ENCODE measurements at regions not wholly inside any gene's neighbourhood (a gene's known extent, or its start where the extent isn't known, plus 50 kb on each side); places are given as distances from the start of the nearest gene placed in this dataset.
"Not testable (repeated sequence)": the region's sequence is repeated elsewhere in the genome, so short reads cannot be mapped to it uniquely, and the experiment has no call there.

DNA sequence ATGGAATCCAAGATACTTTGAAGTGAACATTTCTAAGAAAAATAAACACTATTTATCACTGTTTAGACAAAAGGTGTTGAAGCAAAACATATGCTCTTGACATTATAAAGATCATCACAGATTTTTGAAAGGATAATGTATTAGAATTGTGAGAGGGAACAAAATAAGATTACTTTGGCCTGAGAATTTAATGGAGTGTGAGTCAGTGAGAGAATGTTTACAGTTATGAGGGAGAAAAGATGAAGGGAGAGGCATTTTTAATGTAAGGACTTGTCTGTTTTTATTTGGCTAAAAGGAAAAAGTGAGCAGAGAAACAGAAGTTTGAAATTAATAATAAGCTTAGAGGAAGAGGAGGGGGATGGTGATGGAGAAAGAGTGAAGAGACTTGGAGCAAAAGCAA lies 1010.1 kb downstream of the EFNA5 start:
- DNase-seq = no peak

DNA sequence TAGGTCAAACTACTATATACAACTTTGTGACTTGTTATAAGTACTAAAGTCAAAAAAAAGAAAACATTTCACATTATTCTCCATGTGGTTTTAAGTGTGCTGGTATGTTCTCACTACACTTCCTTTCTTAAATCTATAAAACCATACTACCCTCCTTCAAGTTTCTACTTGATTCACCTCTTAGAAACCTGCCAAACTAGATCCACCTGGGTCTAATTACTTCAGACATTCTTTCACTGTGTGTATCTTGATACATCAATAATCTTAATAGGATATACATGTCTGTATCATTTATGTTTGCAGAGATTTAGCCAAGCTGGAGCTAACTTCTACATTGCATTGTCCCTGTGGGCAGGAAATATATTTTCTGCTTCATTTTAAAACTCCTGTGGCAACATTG lies 1012.6 kb downstream of the EFNA5 start:
- DNase-seq = no peak

DNA sequence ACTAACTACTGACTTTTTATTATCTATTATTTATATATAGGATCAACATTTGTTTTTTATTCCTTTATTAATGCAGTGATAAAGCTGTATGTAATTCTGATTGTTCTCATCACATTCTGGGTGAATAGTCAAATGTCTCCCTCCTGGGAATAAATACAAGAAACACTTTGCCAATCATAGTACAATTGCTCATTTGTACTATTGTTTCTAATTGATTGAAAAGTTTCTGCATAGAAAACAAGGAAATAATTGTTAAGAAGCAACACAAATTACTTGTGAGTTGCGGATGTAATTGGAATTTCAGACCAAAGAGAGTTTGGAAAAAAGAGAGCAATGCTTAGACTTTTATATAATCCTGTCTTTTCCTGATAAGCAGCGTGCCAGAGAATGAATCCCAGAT lies 1013.9 kb downstream of the EFNA5 start:
- no peak for DNase-seq

DNA sequence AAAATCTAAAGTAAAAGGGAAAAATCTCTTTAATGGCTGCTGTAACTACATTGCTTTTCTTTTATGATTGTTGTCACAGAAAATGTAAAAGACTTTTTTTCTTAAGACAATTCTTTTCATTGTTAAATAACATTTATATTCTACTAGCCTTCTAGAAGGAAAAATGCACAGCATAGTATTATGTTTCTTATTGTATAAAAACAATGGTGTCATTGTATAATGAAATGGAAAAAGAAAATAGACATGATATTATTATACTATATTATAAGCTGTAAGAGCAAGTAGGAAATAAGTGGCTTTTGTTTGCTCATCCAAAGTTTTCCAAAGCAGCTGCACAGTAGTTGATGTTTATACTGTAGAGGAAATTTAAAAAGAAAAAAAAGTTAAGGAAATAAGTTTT lies 1021.7 kb downstream of the EFNA5 start:
- no peak for DNase-seq

DNA sequence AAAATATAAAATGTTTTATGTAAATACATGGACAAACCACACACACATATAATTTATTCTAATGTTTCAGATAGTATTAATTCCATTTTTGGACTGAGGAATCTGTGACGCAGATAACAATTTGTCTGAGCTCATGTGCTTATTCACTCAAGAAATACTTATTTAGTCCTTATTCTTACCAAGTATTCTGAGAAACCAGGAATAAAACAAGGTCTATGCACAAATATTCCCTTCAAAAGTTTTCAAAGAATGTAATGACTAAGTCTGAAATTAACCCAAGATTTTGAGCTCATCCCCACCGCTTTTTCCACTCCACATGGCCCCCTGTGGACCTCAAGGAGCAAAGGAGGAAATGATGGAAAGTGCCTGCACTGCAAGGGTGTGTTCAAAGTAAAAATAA lies 1022.3 kb downstream of the EFNA5 start:
- DNase-seq = no peak

DNA sequence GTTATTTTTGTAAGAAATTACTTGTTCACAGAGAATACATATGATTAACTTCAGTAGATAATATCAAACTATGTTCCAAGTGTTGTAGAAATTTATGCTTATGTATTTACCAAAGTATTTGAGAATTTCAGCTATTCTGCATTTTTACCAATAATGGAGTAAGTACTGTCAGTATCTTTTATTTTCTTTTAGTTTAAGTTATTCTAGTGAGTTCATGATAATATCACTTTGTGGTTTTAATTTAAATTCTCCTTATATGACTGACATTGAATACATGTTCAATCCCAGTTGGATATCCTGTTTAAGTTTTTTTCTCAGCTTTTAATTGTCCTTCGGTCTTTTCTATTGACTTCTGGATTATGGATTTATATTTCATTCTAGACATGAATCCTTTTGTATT lies 1024.6 kb downstream of the EFNA5 start:
- DNase-seq = no peak

DNA sequence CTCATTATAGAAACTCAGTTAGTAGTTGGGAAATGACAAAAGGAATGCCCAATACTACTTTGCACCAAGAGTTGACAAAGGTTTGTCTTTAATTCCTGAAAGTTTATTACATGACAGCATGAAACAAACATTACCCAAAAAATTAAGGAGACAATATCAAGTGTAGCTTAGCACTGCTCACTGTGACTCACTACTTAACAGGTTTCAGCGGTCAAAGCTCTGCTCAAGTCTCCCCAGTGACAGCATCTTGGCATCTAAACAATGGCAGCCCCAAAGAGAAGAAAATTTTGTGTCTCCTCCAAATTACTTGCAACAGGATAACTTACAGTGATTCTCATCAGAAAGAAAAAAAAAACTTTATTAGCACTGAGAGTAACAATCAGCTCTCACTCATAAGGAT lies 1030.2 kb downstream of the EFNA5 start:
- DNase-seq = no peak

DNA sequence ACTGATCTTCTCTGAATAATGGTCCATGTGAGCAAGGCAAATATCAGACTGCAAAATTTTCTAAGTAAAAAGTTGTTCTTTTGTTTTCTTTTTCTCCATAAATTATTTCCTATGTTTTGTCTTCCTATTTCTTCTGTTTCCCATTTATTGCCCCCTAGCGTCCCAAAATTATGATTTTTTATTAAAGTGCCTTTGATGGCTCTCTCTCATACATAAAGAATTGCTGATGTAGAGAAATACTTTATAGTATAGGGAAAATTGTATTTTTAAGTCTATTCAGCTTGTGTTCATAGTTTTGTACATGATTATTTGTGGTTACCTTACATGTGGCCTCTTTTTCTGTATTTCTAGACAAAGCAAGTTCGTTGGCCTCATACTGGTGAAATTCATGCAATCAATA lies 1031.2 kb downstream of the EFNA5 start:
- DNase-seq = no peak

DNA sequence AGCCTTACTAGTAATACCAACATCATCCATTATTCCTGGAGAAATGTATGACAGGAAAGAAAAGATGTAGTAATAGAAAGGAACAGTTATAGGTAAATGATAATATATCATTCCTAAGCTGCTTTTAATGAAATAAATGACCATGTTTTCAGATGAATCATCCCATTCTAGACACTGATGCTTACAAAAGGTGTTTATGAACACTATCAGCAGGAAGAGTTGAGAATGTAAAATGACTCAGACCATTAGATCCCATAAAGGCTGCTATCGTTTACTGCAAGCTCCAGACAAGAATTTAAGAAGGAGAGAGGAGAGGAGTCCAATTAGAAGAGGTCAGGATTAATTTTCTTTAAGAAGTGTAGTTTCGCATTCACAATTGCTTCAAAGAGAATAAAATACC lies 1033.5 kb downstream of the EFNA5 start:
- no peak for DNase-seq

DNA sequence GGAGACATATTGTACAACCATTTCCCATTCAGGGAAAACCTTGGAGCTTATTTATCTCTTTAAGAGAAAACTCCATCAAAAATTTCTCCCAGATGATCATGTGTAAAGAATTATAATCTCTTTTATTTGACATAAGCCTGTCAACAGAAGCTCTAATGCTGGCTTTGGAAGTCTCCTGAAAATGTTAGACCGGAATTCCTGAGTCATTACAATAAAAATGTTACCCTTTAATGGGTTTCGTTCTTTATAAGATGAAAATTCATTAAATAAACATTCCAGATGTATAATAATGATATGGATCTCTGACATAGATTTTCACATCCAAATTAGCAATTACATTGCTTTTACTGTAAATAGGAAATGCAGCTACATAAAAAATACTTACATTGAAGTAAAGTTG lies 1036.4 kb downstream of the EFNA5 start:
- no peak for DNase-seq

DNA sequence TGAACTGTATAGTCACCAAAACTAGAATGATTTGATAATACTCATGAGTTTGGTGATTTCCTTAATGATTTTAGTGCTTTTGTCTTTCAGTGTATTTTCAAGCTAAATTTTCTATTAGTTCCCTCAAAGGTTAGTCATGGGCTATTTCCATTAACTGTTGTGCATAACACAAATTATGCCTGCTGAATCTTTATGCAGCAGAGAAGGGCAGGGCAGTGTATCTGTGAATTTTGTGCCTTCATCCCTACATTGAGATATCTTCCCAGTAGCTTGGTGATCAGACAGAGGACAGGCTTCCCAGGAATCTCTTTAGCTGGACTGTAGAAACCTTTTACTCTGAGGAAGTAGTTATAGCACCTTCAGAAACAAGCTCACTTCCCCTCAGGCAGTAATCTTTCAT lies 1036.9 kb downstream of the EFNA5 start:
- no peak for DNase-seq

DNA sequence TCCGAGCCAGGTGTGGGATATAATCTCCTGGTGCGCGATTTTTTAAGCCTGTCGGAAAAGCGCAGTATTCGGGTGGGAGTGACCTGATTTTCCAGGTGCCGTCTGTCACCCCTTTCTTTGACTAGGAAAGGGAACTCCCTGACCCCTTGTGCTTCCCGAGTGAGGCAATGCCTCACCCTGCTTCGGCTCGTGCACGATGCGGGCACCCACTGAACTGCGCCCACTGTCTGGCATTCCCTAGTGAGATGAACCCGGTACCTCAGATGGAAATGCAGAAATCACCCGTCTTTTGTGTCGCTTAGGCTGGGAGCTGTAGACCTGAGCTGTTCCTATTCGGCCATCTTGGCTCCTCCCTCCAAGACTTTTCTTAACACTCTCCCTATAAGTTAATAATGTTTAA lies 1042.3 kb downstream of the EFNA5 start:
- not testable (repeated sequence) for DNase-seq

DNA sequence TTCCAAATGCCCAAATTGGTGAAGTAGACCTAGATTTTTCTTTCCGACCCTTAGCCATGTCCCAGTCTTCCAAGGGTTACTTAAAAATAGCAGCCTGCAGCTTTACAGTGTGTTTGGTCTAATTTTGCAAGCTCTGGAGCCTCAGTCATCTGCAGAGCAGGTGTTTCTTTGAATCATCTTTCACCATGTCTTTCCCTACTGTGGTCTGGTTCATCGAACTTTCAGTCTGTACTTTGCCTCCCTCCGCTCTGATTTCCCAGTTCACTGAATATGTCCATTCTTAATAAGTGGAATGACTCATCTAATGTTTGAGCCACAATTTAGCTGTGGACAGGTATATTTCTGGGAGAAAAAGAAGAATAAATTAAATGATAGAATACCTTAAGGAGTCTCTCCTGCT lies 1060.7 kb downstream of the EFNA5 start:
- no peak for DNase-seq

DNA sequence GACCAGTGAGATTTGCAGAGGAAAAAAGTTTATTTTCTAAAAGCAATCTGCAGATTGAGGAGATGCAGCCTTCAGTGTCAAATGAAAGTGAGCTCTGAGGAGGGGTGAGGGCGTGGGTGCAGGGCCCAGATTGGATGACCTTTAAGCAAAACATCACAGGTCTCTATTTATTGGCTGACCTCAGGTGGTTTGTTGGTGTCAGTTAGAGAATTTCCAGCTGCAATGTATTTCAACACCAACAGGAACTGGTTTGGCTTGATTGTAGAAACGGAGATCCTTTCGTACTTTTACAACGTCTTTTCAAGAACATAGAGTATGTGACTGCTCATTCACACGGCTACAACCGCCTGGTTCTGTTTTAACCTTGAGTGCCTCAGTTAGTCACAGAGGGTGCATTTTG lies 1069.1 kb downstream of the EFNA5 start:
- no peak for DNase-seq

DNA sequence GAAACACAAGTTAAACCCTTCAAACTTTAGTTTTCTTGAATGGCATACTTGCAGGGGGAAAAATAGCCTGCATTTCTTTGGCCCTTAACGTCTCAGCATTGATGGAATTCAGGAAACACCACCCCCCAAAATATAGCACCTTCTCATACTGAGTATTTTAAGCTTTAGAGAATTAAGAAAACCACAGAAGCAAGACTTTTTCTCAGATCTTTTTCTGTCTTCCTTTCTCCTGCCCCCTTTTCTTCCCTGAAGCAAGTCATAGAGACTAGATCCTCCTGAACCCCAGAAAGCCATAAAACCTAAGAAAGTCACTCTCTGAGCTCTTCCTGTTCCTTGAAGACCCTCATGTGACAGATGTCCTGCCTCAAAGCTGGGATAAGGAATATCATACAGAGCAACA lies 1069.9 kb downstream of the EFNA5 start:
- DNase-seq = no peak

DNA sequence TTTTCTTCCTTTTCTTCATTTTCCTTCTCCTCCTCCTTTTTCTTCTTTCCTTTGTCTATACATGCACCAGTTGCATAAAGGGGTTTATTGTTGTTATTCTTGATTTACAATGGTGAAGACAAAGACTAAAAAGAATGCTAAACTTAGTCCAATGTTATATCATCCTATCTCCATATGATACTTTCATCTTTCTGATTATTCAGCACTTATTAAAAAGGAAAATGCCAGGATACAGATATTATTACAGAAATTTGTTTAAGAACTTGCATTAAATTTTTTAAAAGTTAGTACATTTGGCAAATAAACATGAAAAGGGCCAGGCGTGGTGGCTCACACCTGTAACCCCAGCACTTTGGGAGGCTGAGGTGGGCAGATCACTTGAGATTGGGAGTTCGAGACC lies 1074.9 kb downstream of the EFNA5 start:
- no peak for DNase-seq

DNA sequence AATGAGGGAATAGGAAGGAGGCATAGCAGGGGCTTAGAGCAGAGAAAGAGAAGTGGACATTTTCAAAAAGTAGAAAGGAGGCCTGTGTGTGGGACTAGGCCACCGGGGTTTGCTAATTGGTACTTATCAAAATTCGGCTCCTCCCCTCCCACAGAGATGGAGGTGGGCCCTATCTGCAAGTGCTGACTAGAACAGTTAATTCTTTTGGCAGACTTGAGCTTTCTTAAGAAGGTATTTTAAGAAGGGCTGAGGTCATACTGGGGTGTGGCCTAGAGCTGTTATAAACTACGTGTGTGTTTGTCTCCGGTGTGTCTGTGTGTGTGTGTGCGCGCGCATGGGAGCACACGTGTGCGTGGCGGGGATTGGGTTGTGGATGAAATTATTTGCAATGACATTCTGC lies 1086.5 kb downstream of the EFNA5 start:
- no peak for DNase-seq

DNA sequence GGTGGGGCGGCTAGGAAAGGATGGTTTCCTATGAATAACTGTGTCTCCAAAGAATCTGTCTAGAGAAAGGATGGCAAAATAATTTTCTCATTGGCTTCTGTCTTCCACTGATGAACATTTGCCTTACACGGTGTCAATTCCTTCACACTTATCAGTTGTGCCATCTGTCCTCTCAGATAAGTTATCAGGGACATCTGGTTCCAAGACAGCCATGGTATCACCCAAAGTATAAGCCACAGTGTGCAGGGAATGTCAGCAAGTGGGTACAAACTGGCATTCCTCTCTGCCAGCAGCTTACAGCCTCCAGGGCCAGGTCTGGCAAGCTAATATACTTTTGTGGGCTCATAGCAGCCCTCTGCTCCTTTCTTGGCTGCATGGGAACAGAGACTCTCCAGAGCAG lies 1092.0 kb downstream of the EFNA5 start:
- DNase-seq = no peak

DNA sequence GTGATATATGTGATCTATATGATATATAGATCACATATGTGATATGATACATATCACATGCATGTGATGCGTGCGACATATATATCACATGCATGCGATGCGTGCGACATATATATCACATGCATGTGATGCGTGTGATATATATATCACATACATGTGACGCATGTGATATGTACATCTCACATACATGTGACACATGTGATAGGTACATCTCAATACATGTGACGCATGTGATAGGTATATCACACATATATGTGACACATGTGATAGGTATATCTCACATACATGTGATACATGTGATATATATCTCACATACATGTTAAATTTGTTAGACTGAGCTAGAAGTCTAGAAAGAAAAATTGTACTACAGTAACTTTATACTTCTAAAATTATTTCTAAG lies 1095.9 kb downstream of the EFNA5 start:
- DNase-seq = no peak

DNA sequence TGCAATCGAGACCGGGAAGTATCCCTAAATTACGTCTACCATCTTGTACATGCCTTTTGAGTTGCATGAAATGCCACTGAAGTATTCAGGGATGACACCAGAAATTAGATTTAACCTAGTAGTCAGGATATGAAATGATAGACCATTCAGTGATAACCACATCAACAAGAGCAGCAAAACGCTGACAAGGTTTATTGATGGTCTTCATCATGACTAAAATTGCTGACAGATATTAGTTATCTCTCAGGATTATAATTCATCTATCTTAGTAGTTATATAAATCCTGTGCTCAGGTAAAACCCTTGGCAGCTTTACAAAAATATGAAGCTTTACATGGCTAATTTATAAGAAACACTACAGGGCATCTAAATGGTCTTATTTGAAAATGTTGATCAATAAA lies 1104.7 kb downstream of the EFNA5 start:
- no peak for DNase-seq

DNA sequence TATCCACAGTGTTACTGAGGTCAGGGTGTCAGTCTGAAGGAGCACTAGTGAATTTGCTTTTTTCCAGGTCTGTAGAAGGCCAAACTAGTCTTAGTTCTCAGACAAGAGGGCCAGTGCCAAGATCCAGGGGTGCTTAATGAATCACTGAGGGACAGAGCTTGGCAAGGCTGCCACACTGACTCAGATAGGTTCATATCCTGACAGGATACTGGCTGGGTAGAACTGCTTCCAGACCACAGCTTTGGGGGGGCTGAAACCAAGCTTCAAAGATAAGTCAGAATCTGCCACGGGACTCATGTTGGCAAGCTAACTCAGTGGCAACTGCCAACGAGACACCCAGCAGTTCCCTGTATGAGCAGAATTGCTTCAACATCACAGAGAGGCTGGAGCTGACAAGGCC lies 1125.4 kb downstream of the EFNA5 start:
- DNase-seq = no peak

DNA sequence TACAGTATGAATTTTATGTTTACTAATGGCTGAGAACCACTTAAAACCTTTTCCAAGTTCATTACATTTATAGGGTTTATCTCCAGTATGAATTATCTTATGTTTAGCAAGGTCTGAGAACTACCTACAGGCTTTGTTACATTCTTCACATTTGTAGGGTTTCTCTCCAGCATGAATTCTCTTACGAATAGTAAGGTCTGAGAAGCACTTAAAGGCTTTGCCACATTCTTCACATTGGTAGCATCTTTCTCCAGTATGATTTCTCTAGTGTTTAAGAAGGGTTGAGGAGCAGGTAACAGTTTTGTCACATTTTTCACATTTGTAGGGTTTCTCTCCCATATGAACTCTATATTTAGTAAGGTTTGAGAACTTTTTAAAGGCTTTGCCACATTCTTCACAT lies 1127.4 kb downstream of the EFNA5 start:
- no peak for DNase-seq

DNA sequence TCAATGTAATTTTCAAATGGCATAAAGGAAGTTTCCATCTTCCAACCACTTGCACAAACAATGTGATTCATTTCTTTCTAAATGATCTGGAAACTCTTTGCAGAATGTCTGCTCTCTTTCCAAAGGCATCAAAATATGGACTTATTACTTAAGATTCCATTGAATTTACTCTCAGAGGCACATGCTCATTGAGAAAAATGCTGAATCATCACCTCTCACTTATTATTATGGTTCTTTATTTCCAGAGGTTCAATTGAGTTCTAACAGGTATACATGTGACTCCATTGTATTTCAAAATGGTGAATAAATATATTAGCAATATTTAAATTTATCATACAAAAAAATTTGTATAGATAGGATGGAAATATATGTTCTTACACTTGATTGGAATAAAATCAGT lies 1140.6 kb downstream of the EFNA5 start:
- DNase-seq = no peak

DNA sequence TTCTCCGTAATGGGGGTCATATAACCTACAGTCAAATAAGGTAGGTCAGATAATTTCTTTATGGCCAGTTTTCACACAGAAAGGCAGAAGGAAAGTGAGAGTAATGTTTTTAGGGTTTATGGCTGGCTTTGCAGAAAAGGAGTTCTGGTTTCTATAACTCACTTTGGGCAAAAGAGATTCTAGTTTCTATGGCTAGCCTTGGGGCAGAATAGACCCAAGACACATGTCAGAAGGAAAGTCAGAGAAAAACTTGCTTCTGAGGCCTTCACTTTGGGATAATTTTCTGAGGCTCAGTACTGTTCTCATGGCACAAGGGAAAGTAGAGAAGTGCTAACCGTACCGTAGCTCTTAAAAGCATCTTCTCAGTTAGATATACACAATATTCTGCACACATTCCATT lies 1145.3 kb downstream of the EFNA5 start:
- DNase-seq = no peak

DNA sequence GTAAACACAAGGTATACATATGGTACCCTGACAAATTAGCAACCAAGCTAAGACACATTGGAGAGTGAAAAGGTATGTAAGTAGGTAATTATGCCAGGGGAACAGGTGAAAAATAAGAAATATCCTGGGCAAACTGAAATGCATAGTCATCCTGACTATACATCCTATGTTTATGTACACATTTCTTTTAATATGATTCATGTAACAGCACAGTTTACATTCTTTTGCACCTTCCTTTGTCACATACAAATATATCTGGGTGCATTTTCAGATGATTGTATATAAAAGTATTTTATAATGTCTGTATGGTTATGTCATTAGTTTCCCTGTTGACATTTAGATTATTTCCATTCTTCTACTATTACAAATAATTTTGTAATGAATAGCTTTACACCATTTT lies 1146.9 kb downstream of the EFNA5 start:
- DNase-seq = no peak

DNA sequence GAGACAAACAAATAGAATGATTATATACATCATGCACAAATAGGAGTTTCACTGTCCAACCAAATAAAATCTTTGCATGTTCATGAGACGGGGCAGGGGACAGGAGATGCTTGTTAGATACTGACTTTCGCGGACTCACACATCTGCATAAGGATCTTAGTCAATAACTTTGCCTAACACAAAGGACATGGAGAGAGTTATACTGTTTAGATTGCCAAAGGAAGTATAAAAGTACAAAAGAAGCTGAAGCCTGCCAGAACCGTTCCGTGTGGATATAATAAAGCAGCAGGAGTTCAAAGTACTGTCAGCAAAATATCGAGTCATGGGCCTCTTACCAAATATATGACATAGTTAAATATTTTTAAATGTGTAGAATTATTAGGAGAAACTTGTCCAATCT lies 1148.4 kb downstream of the EFNA5 start:
- DNase-seq = no peak

DNA sequence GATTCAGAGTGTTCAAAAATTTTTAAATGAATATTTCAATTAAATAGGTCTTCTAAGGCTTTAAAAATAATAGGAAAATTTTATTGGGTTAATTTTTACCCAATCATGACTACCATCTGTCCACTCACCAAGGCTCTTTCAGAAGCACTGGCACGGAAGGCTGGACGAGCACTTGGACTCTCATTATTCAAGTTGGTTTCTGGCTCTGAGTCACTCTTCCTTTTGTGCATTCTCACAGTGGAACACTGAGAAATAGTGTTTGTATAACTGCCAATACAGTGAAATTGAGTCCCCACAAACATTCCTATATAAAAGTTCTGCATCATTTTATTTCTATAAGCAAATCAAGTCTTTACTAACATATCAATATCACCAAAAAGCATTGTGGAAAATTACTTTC lies 1149.0 kb downstream of the EFNA5 start:
- DNase-seq = no peak

Data from SHP77 treated with DMSO at 0.1 percent for 48 hours (cell line).